Adipocyte (in vitro differentiated cells): ENCODE measurements at regions not wholly inside any gene's neighbourhood (a gene's known extent, or its start where the extent isn't known, plus 50 kb on each side); places are given as distances from the start of the nearest gene placed in this dataset.

Experiments used
- DNase-seq: peaks from one replicate; pipeline ENCODE4 v3.0.0-alpha.2; 2015; ENCODE audit warnings: low read depth
- H3K27me3 ChIP-seq: replicated peaks from 2 replicates; pipeline ENCODE4 v1.7.0; 2013; ENCODE audit warnings: mild to moderate bottlenecking, low read length, moderate library complexity; ENCODE audit not compliant: control insufficient read depth, insufficient read depth
- H3K36me3 ChIP-seq: 2 replicates; pipeline ENCODE4 v1.7.0; 2013; ENCODE audit warnings: low read length, mild to moderate bottlenecking, moderate library complexity; ENCODE audit not compliant: control insufficient read depth, insufficient read depth, severe bottlenecking
- H3K4me1 ChIP-seq: 2 replicates; pipeline ENCODE4 v1.7.0; 2013; ENCODE audit warnings: mild to moderate bottlenecking, low read length, moderate library complexity; ENCODE audit not compliant: control insufficient read depth, insufficient read depth
- H3K4me3 ChIP-seq: 2 replicates; pipeline ENCODE4 v1.7.0; 2013; ENCODE audit warnings: mild to moderate bottlenecking, low read length, moderate library complexity
- H3K9ac ChIP-seq: 2 replicates; pipeline ENCODE4 v1.7.0; 2013; ENCODE audit warnings: mild to moderate bottlenecking, low read length, moderate library complexity
- H3K9me3 ChIP-seq: 2 replicates; pipeline ENCODE4 v1.7.0; 2013; ENCODE audit warnings: mild to moderate bottlenecking, low read length, moderate library complexity; ENCODE audit not compliant: control insufficient read depth

- Histone ChIP-seq H3K36me3 (no peaks in the 10 kb centered on the region), H3K9me3 (peaks cover under 1% of the 10 kb centered on the region), H3K4me1 (no peaks in the 10 kb centered on the region), H3K9ac (no peak overlapping the region), H3K4me3 (no peak overlapping the region), H3K27me3 (no peaks in the 10 kb centered on the region)
- no peak for DNase-seq
These were observed 234.3 kb downstream of the MYCN start for GRCh38 chr2:16174693-16175045.

GRCh38 chr2:16173893-16174692 is 233.7 kb downstream of the MYCN start:
- no peak overlapping the region for H3K9ac ChIP-seq
- no peaks in the 10 kb centered on the region for H3K4me1 ChIP-seq
- no peaks in the 10 kb centered on the region for H3K27me3 ChIP-seq
- H3K36me3 ChIP-seq: no peaks in the 10 kb centered on the region
- H3K9me3 ChIP-seq: peaks cover 3% of the 10 kb centered on the region
- DNase-seq: no peak
- no peak overlapping the region for H3K4me3 ChIP-seq

- H3K36me3 ChIP-seq: no peaks in the 10 kb centered on the region
- no peak overlapping the region for H3K9ac ChIP-seq
- no peaks in the 10 kb centered on the region for H3K27me3 ChIP-seq
- H3K9me3 ChIP-seq: peaks cover 3% of the 10 kb centered on the region
- H3K4me3 ChIP-seq: no peak overlapping the region
- no peaks in the 10 kb centered on the region for H3K4me1 ChIP-seq
- DNase-seq: no peak
These were observed 232.2 kb downstream of the MYCN start for GRCh38 chr2:16172324-16173175.

- no peak overlapping the region for H3K4me3 ChIP-seq
- H3K4me1 ChIP-seq: no peaks in the 10 kb centered on the region
- no peaks in the 10 kb centered on the region for H3K27me3 ChIP-seq
- no peak overlapping the region for H3K9ac ChIP-seq
- no peaks in the 10 kb centered on the region for H3K36me3 ChIP-seq
- no peak for DNase-seq
- H3K9me3 ChIP-seq: peaks cover 3% of the 10 kb centered on the region
These were observed 231.1 kb downstream of the MYCN start for GRCh38 chr2:16171425-16171920.

GRCh38 chr2:16170675-16171424 is 230.5 kb downstream of the MYCN start:
- H3K4me1 ChIP-seq: no peaks in the 10 kb centered on the region
- DNase-seq: no peak
- no peaks in the 10 kb centered on the region for H3K36me3 ChIP-seq
- no peaks in the 10 kb centered on the region for H3K27me3 ChIP-seq
- H3K9ac ChIP-seq: no peak overlapping the region
- H3K4me3 ChIP-seq: no peak overlapping the region
- H3K9me3 ChIP-seq: peaks cover 3% of the 10 kb centered on the region

- no peak for DNase-seq
- H3K4me1 ChIP-seq: no peaks in the 10 kb centered on the region
- H3K9ac ChIP-seq: no peak overlapping the region
- no peaks in the 10 kb centered on the region for H3K36me3 ChIP-seq
- H3K4me3 ChIP-seq: no peak overlapping the region
- peaks cover 3% of the 10 kb centered on the region for H3K9me3 ChIP-seq
- H3K27me3 ChIP-seq: no peaks in the 10 kb centered on the region
These were observed 229.1 kb downstream of the MYCN start for GRCh38 chr2:16169381-16169960.

GRCh38 chr2:16168506-16169264 is 228.3 kb downstream of the MYCN start:
- H3K9ac ChIP-seq: no peak overlapping the region
- peaks cover 3% of the 10 kb centered on the region for H3K9me3 ChIP-seq
- no peak for DNase-seq
- H3K27me3 ChIP-seq: no peaks in the 10 kb centered on the region
- H3K4me1 ChIP-seq: no peaks in the 10 kb centered on the region
- no peaks in the 10 kb centered on the region for H3K36me3 ChIP-seq
- H3K4me3 ChIP-seq: no peak overlapping the region

GRCh38 chr2:16167870-16168426 is 227.6 kb downstream of the MYCN start:
- H3K9me3 ChIP-seq: peaks cover 3% of the 10 kb centered on the region
- H3K36me3 ChIP-seq: no peaks in the 10 kb centered on the region
- H3K4me1 ChIP-seq: no peaks in the 10 kb centered on the region
- H3K4me3 ChIP-seq: no peak overlapping the region
- no peaks in the 10 kb centered on the region for H3K27me3 ChIP-seq
- no peak for DNase-seq
- no peak overlapping the region for H3K9ac ChIP-seq

GRCh38 chr2:16167451-16167861 is 227.1 kb downstream of the MYCN start:
- H3K4me3 ChIP-seq: no peak overlapping the region
- no peak overlapping the region for H3K9ac ChIP-seq
- no peaks in the 10 kb centered on the region for H3K27me3 ChIP-seq
- DNase-seq: no peak
- peaks cover 3% of the 10 kb centered on the region for H3K9me3 ChIP-seq
- no peaks in the 10 kb centered on the region for H3K36me3 ChIP-seq
- H3K4me1 ChIP-seq: no peaks in the 10 kb centered on the region

- DNase-seq: no peak
- Histone ChIP-seq H3K4me1 (no peaks in the 10 kb centered on the region), H3K9me3 (peaks cover 6% of the 10 kb centered on the region), H3K9ac (no peak overlapping the region), H3K27me3 (no peaks in the 10 kb centered on the region), H3K4me3 (no peak overlapping the region), H3K36me3 (no peaks in the 10 kb centered on the region)
These were observed 226.1 kb downstream of the MYCN start for GRCh38 chr2:16166327-16166981.
